ENCODE measurements at regions not wholly inside any gene's neighbourhood (a gene's known extent, or its start where the extent isn't known, plus 50 kb on each side); places are given as distances from the start of the nearest gene placed in this dataset.

DNA sequence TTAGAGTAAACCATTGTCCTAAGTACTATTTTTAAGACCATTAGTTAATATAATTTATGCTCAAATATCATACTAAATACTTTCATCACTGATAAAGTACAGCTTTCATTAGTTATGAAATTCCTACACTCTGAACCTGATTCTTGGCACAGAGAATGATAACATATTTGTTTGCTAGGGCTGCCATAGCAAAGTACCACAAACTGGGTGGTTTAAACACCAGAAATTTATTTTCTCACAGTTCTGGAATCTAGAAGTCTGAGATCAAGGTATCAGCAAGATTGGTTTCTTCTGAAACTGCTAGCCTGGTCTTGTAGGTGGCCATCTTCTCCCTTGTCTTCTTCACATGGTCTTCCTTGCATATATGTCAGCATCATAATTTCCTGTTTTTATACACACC lies 608.4 kb downstream of the TLE1 start:
- TF ChIP-seq, protein P1, sequence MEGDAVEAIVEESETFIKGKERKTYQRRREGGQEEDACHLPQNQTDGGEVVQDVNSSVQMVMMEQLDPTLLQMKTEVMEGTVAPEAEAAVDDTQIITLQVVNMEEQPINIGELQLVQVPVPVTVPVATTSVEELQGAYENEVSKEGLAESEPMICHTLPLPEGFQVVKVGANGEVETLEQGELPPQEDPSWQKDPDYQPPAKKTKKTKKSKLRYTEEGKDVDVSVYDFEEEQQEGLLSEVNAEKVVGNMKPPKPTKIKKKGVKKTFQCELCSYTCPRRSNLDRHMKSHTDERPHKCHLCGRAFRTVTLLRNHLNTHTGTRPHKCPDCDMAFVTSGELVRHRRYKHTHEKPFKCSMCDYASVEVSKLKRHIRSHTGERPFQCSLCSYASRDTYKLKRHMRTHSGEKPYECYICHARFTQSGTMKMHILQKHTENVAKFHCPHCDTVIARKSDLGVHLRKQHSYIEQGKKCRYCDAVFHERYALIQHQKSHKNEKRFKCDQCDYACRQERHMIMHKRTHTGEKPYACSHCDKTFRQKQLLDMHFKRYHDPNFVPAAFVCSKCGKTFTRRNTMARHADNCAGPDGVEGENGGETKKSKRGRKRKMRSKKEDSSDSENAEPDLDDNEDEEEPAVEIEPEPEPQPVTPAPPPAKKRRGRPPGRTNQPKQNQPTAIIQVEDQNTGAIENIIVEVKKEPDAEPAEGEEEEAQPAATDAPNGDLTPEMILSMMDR (conservative IDR thresholded peaks at IDR 0.05 in 1 of 2, IDR thresholded peaks at IDR 0.05 in 1 of 2; ENCODE audit: extremely low read depth in 1 of 2, insufficient read depth in 1 of 2, low read depth in 1 of 2, low read length in 2 of 2): no peak
- TF ChIP-seq EZH2 (IDR thresholded peaks at IDR 0.05; ENCODE audit: borderline replicate concordance, low read length): no peak

Data from mammary epithelial cell (primary cell).